ENCODE measurements at regions not wholly inside any gene's neighbourhood (a gene's known extent, or its start where the extent isn't known, plus 50 kb on each side); places are given as distances from the start of the nearest gene placed in this dataset.

GRCh38 chr13:87538366-87539052 is 132.7 kb upstream of the SLITRK5 start:
- no peak for TF ChIP-seq CTCF (conservative IDR thresholded peaks at IDR 0.05)
- TF ChIP-seq ZFX (IDR thresholded peaks at IDR 0.05): no peak
